ENCODE measurements at regions not wholly inside any gene's neighbourhood (a gene's known extent, or its start where the extent isn't known, plus 50 kb on each side); places are given as distances from the start of the nearest gene placed in this dataset.

DNA sequence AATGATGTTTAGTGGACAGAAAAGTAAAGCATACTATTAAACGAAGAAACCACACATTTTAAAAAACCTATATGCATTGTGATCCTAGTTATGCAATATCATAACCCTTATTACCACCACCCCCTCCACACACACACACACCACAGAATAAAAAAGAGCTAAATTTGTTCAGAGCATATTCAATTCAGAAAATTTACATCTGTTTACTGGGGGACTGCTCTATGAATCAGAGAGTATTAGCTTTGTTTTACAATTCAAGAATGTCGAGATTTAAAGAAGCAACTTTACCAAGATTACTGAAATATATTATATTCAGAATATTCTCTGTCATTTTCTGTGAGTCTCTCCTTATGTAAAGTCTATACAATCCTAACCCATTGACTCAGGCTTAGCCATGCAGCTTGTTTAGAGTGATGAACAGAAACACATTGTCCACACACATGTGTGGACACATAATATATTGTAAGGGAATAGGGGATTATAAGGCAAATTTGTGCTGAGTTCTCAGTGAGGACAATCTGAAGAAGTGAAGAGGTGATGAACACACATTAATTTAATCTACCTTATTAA is 369.6 kb upstream of the MARCKS start:
- no peaks in the 10 kb centered on the region for H3K36me3 ChIP-seq (ENCODE audit: control insufficient read depth in 2 of 2, extremely low read depth in 1 of 2, insufficient read depth in 2 of 2, low read length in 2 of 2)
- H3K79me2 ChIP-seq (ENCODE audit: control insufficient read depth, insufficient read depth, low read length), result no peaks in the 10 kb centered on the region
- DNase-seq (ENCODE audit: low read depth, low spot score), result no peak
- intact Hi-C loops (cut with micrococcal nuclease) (no loop called here), dilution Hi-C loops (cut with MboI; ENCODE audit: extremely low pct_ligation_motif_present, low sequenced_read_pairs) (no loop called here)
- no peak overlapping the region for H3K4me3 ChIP-seq (replicated peaks in 1 of 3; ENCODE audit: insufficient read depth in 1 of 3, low read depth in 1 of 3, low read length in 3 of 3)
- TF ChIP-seq POLR2AphosphoS5 (IDR thresholded peaks at IDR 0.05; ENCODE audit: insufficient read depth, low read depth, low read length) (no peak), EZH2 (IDR thresholded peaks at IDR 0.05; ENCODE audit: borderline replicate concordance, low read depth, low read length, severe bottlenecking) (no peak), FOS (IDR thresholded peaks at IDR 0.05; ENCODE audit: borderline replicate concordance, insufficient read depth, low read length) (no peak), GATA2 (IDR thresholded peaks at IDR 0.05; ENCODE audit: insufficient read depth, insufficient read length, low read depth, low read length) (no peak)
- TF ChIP-seq, protein P1, sequence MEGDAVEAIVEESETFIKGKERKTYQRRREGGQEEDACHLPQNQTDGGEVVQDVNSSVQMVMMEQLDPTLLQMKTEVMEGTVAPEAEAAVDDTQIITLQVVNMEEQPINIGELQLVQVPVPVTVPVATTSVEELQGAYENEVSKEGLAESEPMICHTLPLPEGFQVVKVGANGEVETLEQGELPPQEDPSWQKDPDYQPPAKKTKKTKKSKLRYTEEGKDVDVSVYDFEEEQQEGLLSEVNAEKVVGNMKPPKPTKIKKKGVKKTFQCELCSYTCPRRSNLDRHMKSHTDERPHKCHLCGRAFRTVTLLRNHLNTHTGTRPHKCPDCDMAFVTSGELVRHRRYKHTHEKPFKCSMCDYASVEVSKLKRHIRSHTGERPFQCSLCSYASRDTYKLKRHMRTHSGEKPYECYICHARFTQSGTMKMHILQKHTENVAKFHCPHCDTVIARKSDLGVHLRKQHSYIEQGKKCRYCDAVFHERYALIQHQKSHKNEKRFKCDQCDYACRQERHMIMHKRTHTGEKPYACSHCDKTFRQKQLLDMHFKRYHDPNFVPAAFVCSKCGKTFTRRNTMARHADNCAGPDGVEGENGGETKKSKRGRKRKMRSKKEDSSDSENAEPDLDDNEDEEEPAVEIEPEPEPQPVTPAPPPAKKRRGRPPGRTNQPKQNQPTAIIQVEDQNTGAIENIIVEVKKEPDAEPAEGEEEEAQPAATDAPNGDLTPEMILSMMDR (IDR thresholded peaks at IDR 0.05; ENCODE audit: extremely low read depth in 1 of 2, insufficient read depth in 1 of 2, low read depth in 1 of 2, low read length in 2 of 2), result no peak
- H3K9me1 ChIP-seq (replicated peaks; ENCODE audit: control insufficient read depth, extremely low read depth, insufficient read depth, low read length), result no peaks in the 10 kb centered on the region
- no peak overlapping the region for H2AFZ ChIP-seq (ENCODE audit: low read depth, low read length)
- no peak for FAIRE-seq
- ChIA-PET CTCF (interaction anchor here (0.9 to 1.6 kb wide), 4 partner anchors 9 to 365 kb away, joined by 3 to 4 read pairs (median 4); no protein-coding TSS in a partner anchor), POLR2A (no interaction called here)
- H3K9ac ChIP-seq (replicated peaks; ENCODE audit: extremely low read depth, insufficient read depth, low read length), result no peak overlapping the region
- H3K4me1 ChIP-seq (ENCODE audit: control insufficient read depth, extremely low read depth, insufficient read depth, low read length), result no peaks in the 10 kb centered on the region
- no peak overlapping the region for H3K4me2 ChIP-seq (ENCODE audit: insufficient read depth, low read length)
- no peaks in the 10 kb centered on the region for H3K27me3 ChIP-seq (ENCODE audit: control insufficient read depth in 2 of 2, insufficient read depth in 2 of 2, low read length in 2 of 2)
- BruUV-seq (replicated peaks), result no TSS peak
- no peaks in the 10 kb centered on the region for H3K9me3 ChIP-seq (replicated peaks; ENCODE audit: control insufficient read depth, insufficient read depth, low read length)
- no peaks in the 10 kb centered on the region for H4K20me1 ChIP-seq (replicated peaks; ENCODE audit: control insufficient read depth, extremely low read depth, insufficient read depth, low read length)
- H3K27ac ChIP-seq (ENCODE audit: insufficient read depth, low read depth, low read length), result no peak overlapping the region

DNA sequence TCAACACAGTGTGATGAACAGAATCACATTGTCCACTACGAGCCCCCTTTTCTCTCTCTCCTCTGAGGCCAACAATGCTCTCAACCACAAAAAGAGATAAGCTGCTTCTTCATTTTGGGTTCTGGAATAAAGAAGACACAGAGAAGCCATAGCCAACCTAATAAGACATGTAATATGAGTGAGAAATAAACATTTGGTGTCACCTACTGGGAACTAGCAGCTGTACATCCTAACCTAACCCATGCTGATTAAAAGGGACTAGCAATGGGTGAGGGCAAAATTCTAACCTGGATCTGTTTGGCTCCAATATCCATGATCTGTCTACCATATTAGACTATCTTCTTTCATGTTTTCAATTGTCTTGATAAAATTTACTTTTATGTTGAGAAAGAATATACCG is 369.1 kb upstream of the MARCKS start:
- Histone ChIP-seq H3K79me2 (ENCODE audit: control insufficient read depth, insufficient read depth, low read length) (no peaks in the 10 kb centered on the region), H3K4me2 (ENCODE audit: insufficient read depth, low read length) (no peak overlapping the region), H3K4me3 (replicated peaks in 1 of 3; ENCODE audit: insufficient read depth in 1 of 3, low read depth in 1 of 3, low read length in 3 of 3) (no peak overlapping the region), H3K36me3 (ENCODE audit: control insufficient read depth in 2 of 2, extremely low read depth in 1 of 2, insufficient read depth in 2 of 2, low read length in 2 of 2) (no peaks in the 10 kb centered on the region), H3K9ac (replicated peaks; ENCODE audit: extremely low read depth, insufficient read depth, low read length) (no peak overlapping the region), H3K9me3 (replicated peaks; ENCODE audit: control insufficient read depth, insufficient read depth, low read length) (no peaks in the 10 kb centered on the region), H2AFZ (ENCODE audit: low read depth, low read length) (no peak overlapping the region), H3K27ac (ENCODE audit: insufficient read depth, low read depth, low read length) (no peak overlapping the region), H3K9me1 (replicated peaks; ENCODE audit: control insufficient read depth, extremely low read depth, insufficient read depth, low read length) (no peaks in the 10 kb centered on the region), H3K4me1 (ENCODE audit: control insufficient read depth, extremely low read depth, insufficient read depth, low read length) (no peaks in the 10 kb centered on the region), H3K27me3 (ENCODE audit: control insufficient read depth in 2 of 2, insufficient read depth in 2 of 2, low read length in 2 of 2) (no peaks in the 10 kb centered on the region), H4K20me1 (replicated peaks; ENCODE audit: control insufficient read depth, extremely low read depth, insufficient read depth, low read length) (no peaks in the 10 kb centered on the region)
- BruUV-seq (replicated peaks), result no TSS peak
- CTCF ChIA-PET, result interaction anchor here (0.9 to 2.2 kb wide), 6 partner anchors 9 to 371 kb away, joined by 3 to 12 read pairs (median 4); no protein-coding TSS in a partner anchor
- no peak for TF ChIP-seq FOS (IDR thresholded peaks at IDR 0.05; ENCODE audit: borderline replicate concordance, insufficient read depth, low read length)
- TF ChIP-seq, protein P1 (IDR thresholded peaks at IDR 0.05; ENCODE audit: extremely low read depth in 1 of 2, insufficient read depth in 1 of 2, low read depth in 1 of 2, low read length in 2 of 2), result no peak
- TF ChIP-seq POLR2A (IDR thresholded peaks at IDR 0.05; ENCODE audit: low read depth, low read length), result no peak
- TF ChIP-seq POLR2AphosphoS5 (IDR thresholded peaks at IDR 0.05; ENCODE audit: insufficient read depth, low read depth, low read length), result no peak
- no peak for TF ChIP-seq MYC (IDR thresholded peaks at IDR 0.05; ENCODE audit: low read depth, low read length)
- TF ChIP-seq, protein P2, sequence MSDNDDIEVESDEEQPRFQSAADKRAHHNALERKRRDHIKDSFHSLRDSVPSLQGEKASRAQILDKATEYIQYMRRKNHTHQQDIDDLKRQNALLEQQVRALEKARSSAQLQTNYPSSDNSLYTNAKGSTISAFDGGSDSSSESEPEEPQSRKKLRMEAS (IDR thresholded peaks at IDR 0.05; ENCODE audit: insufficient read depth, insufficient read length), result no peak
- TF ChIP-seq EZH2 (IDR thresholded peaks at IDR 0.05; ENCODE audit: borderline replicate concordance, low read depth, low read length, severe bottlenecking), result no peak
- no peak for TF ChIP-seq GATA2 (IDR thresholded peaks at IDR 0.05; ENCODE audit: insufficient read depth, insufficient read length, low read depth, low read length)
- TF ChIP-seq JUN (IDR thresholded peaks at IDR 0.05; ENCODE audit: borderline replicate concordance, insufficient read depth, insufficient read length, low read depth), result no peak
- POLR2A ChIA-PET, result no interaction called here
- dilution Hi-C loops (cut with MboI; ENCODE audit: extremely low pct_ligation_motif_present, low sequenced_read_pairs), result no loop called here
- DNase-seq (ENCODE audit: low read depth, low spot score) (no peak), FAIRE-seq (no peak)
- intact Hi-C loops (cut with micrococcal nuclease), result no loop called here

Measured in endothelial cell of umbilical vein (primary cell).